IMR-90 (cell line): ENCODE measurements at regions not wholly inside any gene's neighbourhood (a gene's known extent, or its start where the extent isn't known, plus 50 kb on each side); places are given as distances from the start of the nearest gene placed in this dataset.

Experiments used
- CTCF ChIP-seq: conservative IDR thresholded peaks from 2 replicates; pipeline ENCODE4 v1.5.1; 2012; ENCODE audit warnings: mild to moderate bottlenecking, low read depth, low read length, improper control_type of control experiment
- MAFK ChIP-seq: IDR thresholded peaks from 2 replicates; pipeline ENCODE4 v1.6.1; 2012; ENCODE audit warnings: low read depth, low read length, improper control_type of control experiment

DNA sequence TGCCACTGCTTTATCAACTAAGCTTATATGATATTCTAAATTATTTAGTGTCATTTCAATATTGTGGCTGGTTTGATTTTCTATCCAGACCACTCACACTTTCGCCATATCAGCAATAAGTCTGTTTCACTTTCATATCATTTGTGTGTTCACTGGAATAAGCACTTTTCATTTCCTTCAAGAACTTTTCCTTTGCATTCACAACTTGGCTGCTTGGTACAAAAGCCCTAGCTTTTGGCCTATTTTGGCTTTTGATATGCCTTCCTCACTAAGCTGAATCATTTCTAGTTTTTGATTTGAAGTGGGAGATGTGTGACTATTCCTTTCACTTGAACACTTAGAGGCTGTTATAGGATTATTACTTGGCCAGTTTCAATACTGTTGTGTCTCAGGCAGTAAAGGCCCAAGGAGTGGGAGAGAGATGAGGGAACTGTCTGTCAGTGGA, 120.9 kb upstream of the NAMPT start:
- no peak for TF ChIP-seq CTCF
- TF ChIP-seq MAFK = no peak
